ENCODE measurements at regions not wholly inside any gene's neighbourhood (a gene's known extent, or its start where the extent isn't known, plus 50 kb on each side); places are given as distances from the start of the nearest gene placed in this dataset.

- TF ChIP-seq JUNB (CRISPR knock-in tag; IDR thresholded peaks at IDR 0.05; ENCODE audit: borderline replicate concordance) (no peak), KMT2B (CRISPR knock-in tag; IDR thresholded peaks at IDR 0.05) (no peak)
Measured at GRCh38 chr1:166013232-166013631, 153.6 kb downstream of the FAM78B start (continued).

- no peaks in the 10 kb centered on the region for H3K36me3 ChIP-seq (replicated peaks in 1 of 2; ENCODE audit: control insufficient read depth in 1 of 2, insufficient read depth in 2 of 2, low read length in 2 of 2)
- BruUV-seq (replicated peaks): no TSS peak
- H3K9ac ChIP-seq (ENCODE audit: insufficient read depth, low read depth, low read length): no peak overlapping the region
- POLR2A ChIA-PET: no interaction called here
- CTCF ChIA-PET (ENCODE audit: low intra/inter-chr PET ratio, low total read pairs): no interaction called here
- H3K4me2 ChIP-seq (ENCODE audit: low read depth, low read length): no peak overlapping the region
- H3K9me3 ChIP-seq (ENCODE audit: low read length): no peaks in the 10 kb centered on the region
- TF ChIP-seq ZNF326 (CRISPR knock-in tag; IDR thresholded peaks at IDR 0.05; ENCODE audit: borderline replicate concordance): no peak
- TF ChIP-seq CTCF (CRISPR knock-in tag; IDR thresholded peaks at IDR 0.05): peak; percentile 45
- no peak overlapping the region for H2AFZ ChIP-seq (ENCODE audit: low read length)
- no peaks in the 10 kb centered on the region for H4K20me1 ChIP-seq (ENCODE audit: insufficient read depth, low read length)
- 33% methylated on average over 3 of the region's 3 CpGs for WGBS (ENCODE audit: low lambda C conversion rate)
- no peak for DNase-seq (ENCODE audit: low spot score)
- H3K27ac ChIP-seq (ENCODE audit: extremely low read length, insufficient read depth, low read length): no peak overlapping the region
- H3K4me3 ChIP-seq (replicated peaks in 1 of 3; ENCODE audit: insufficient read depth in 1 of 3, low read depth in 2 of 3, low read length in 3 of 3): no peak overlapping the region
- H3K27me3 ChIP-seq (ENCODE audit: control insufficient read depth in 1 of 2, insufficient read depth in 2 of 2, low read length in 2 of 2): no peaks in the 10 kb centered on the region
- intact Hi-C loops (cut with micrococcal nuclease; ENCODE audit: unreplicated experiment) (no loop called here), in situ Hi-C loops (cut with HindIII; ENCODE audit: extremely low pct_ligation_motif_present, low pct_unique_long_range_greater_than_20kb) (no loop called here)
- H3K79me2 ChIP-seq (ENCODE audit: insufficient read depth, low read length): no peaks in the 10 kb centered on the region
- peak; percentile 66 for ATAC-seq
- no peak for FAIRE-seq
- no peaks in the 10 kb centered on the region for H3K4me1 ChIP-seq (ENCODE audit: insufficient read depth, low read length)
Measured at GRCh38 chr1:166017395-166017794, 149.4 kb downstream of the FAM78B start.

Measured in HepG2 (cell line).